WERI-Rb-1 (cell line): ENCODE measurements at regions not wholly inside any gene's neighbourhood (a gene's known extent, or its start where the extent isn't known, plus 50 kb on each side); places are given as distances from the start of the nearest gene placed in this dataset.
"Not testable (repeated sequence)": the region's sequence is repeated elsewhere in the genome, so short reads cannot be mapped to it uniquely, and the experiment has no call there.

Source experiments
- DNase-seq: peaks from one replicate; pipeline ENCODE4 v3.0.0-alpha.2; 2020
- H3K27ac ChIP-seq: fragments of 250-450 bp; sonication (Bioruptor Pico); 2 replicates; pipeline ENCODE4 v1.5.1; 2020; ENCODE audit warnings: mild to moderate bottlenecking, moderate library complexity
- H3K27me3 ChIP-seq: fragments of 250-450 bp; sonication (Bioruptor Pico); 2 replicates; pipeline ENCODE4 v1.5.1; 2021; ENCODE audit warnings: mild to moderate bottlenecking, low read depth, moderate library complexity; ENCODE audit not compliant: insufficient read depth, severe bottlenecking
- H3K36me3 ChIP-seq: fragments of 250-450 bp; sonication (Bioruptor Pico); 2 replicates; pipeline ENCODE4 v1.5.1; 2020; ENCODE audit warnings: mild to moderate bottlenecking, moderate library complexity
- H3K4me3 ChIP-seq: 2 replicates; pipeline ENCODE4 v1.5.1; 2011; ENCODE audit warnings: low read depth, mild to moderate bottlenecking, control low read depth, low read length
- H3K9me3 ChIP-seq: fragments of 250-450 bp; sonication (Bioruptor Pico); 2 replicates; pipeline ENCODE4 v1.5.1; 2021; ENCODE audit warnings: mild to moderate bottlenecking, moderate library complexity; ENCODE audit not compliant: severe bottlenecking
- CTCF ChIP-seq: IDR thresholded peaks from 2 replicates; pipeline ENCODE4 v1.5.1; 2011; ENCODE audit warnings: low read depth, mild to moderate bottlenecking, control low read depth, inconsistent platforms, low read length

GRCh38 chr7:101679653-101680173 lies 50.6 kb upstream of the MYL10 start:
- not testable (repeated sequence) for H3K27me3 ChIP-seq, H3K36me3 ChIP-seq, DNase-seq, H3K27ac ChIP-seq, H3K9me3 ChIP-seq, H3K4me3 ChIP-seq

- Histone ChIP-seq H3K36me3 (no peaks in the 10 kb centered on the region), H3K27me3 (no peaks in the 10 kb centered on the region), H3K4me3 (no peak overlapping the region), H3K27ac (no peak overlapping the region), H3K9me3 (no peaks in the 10 kb centered on the region)
- TF ChIP-seq CTCF: no peak
- no peak for DNase-seq
These were observed 51.5 kb upstream of the MYL10 start for GRCh38 chr7:101680406-101681145.

GRCh38 chr7:101681170-101682007 lies 52.3 kb upstream of the MYL10 start:
- no peak overlapping the region for H3K27ac ChIP-seq
- H3K36me3 ChIP-seq: no peaks in the 10 kb centered on the region
- H3K9me3 ChIP-seq: no peaks in the 10 kb centered on the region
- no peak for DNase-seq
- H3K4me3 ChIP-seq: no peak overlapping the region
- no peak for TF ChIP-seq CTCF
- H3K27me3 ChIP-seq: no peaks in the 10 kb centered on the region

GRCh38 chr7:101684983-101685330 lies 55.9 kb upstream of the MYL10 start:
- Histone ChIP-seq H3K4me3 (no peak overlapping the region), H3K36me3 (no peaks in the 10 kb centered on the region), H3K9me3 (no peaks in the 10 kb centered on the region), H3K27me3 (no peaks in the 10 kb centered on the region), H3K27ac (no peak overlapping the region)
- TF ChIP-seq CTCF: no peak
- no peak for DNase-seq

- no peak overlapping the region for H3K4me3 ChIP-seq
- H3K27me3 ChIP-seq: no peaks in the 10 kb centered on the region
- DNase-seq: no peak
- H3K27ac ChIP-seq: no peak overlapping the region
- no peaks in the 10 kb centered on the region for H3K9me3 ChIP-seq
- TF ChIP-seq CTCF: no peak
- H3K36me3 ChIP-seq: no peaks in the 10 kb centered on the region
These were observed 56.9 kb upstream of the MYL10 start for GRCh38 chr7:101686030-101686429.

GRCh38 chr7:101687081-101687480 lies 58.0 kb upstream of the MYL10 start:
- DNase-seq: no peak
- no peak for TF ChIP-seq CTCF
- H3K27ac ChIP-seq: no peak overlapping the region

More at GRCh38 chr7:101687081-101687480, 58.0 kb upstream of the MYL10 start:
- no peak overlapping the region for H3K4me3 ChIP-seq
- no peaks in the 10 kb centered on the region for H3K36me3 ChIP-seq
- H3K9me3 ChIP-seq: no peaks in the 10 kb centered on the region
- H3K27me3 ChIP-seq: no peaks in the 10 kb centered on the region
